Urothelium cell line (cell line): ENCODE measurements at regions not wholly inside any gene's neighbourhood (a gene's known extent, or its start where the extent isn't known, plus 50 kb on each side); places are given as distances from the start of the nearest gene placed in this dataset.
"Not testable (repeated sequence)": the region's sequence is repeated elsewhere in the genome, so short reads cannot be mapped to it uniquely, and the experiment has no call there.

ENCODE experiments used
- DNase-seq: peaks from one replicate; pipeline ENCODE4 v3.0.0; 2011; ENCODE audit warnings: low spot score, mixed read lengths
- FAIRE-seq: peaks from 2 replicates; lab custom pipeline; 2011; peaks lifted over from hg19 to GRCh38; lab: Jason Lieb, UNC

DNA sequence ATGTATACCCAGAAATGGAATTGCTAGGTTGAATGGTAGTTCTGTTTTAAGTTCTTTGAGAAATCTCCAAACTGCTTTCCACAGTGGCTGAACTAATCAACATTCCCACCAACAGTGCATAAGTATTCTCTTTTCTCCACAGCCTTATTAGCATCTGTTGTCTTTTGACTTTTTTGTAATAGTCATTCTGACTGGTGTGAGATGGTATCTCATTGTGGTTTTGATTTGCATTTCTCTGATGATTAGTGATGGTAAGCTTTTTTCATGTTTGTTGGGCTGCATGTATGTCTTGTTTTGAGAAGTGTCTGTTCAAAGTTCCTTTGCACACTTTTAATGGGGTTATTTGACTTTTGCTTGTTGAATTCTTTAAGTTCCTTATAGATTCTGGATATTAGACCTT lies 52.4 kb upstream of the EHHADH start:
- not testable (repeated sequence) for FAIRE-seq, DNase-seq

DNA sequence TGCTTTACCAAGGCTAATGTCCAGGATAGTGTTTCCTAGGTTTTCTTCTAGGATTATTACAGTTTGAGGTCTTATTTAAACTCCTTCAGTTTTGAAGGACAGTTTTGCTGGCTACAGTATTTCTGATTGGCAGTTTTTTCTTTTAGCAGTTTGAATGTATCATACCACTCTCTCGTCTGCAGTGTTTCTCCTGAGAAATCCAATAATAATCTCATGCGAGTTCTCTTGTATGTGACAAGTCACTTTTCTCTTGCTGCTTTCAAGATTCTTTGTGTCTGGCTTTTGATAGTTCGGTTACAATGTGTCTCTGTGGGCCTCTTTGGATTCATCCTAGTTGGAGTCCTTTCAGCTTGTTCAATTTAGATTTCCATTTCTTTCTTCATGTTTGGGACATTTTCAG lies 53.0 kb upstream of the EHHADH start:
- DNase-seq, result no peak
- FAIRE-seq, result no peak

DNA sequence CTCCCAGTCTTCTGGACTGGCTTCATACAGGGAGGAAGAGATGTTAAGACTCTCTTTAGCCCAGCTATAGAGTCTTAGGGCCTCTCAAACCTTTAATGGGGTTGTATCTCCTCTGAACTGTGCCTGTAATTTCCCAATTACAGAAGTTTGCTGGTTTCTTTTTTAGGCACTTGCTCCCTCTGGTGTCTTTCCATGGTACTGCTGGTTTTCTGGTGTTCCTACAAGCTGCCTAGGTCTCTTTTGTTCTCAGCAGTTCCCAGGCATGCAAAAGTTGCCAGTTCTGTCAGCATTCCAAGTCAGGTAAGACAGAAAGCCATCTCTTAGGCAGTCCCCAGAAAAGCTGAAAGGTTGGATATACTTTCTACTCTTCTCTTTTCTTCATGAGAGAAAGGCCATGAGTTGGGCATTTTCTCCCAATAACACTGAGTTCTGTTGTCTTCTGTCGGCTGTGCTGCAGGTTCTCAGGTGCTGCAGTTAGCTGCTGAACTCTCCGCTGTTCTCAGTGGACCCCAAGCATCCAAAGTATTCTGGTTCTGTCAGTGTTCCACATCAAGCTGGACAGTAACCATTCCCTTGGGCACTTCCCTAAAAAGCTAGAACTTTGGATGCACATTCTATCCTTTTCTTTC lies 54.4 kb upstream of the EHHADH start:
- no peak for FAIRE-seq
- peak; percentile 55 for DNase-seq

GRCh38 chr3:185309302-185309701 lies 53.6 kb upstream of the MAP3K13 start:
- DNase-seq (no peak), FAIRE-seq (no peak)

GRCh38 chr3:185309795-185310194 lies 53.1 kb upstream of the MAP3K13 start:
- DNase-seq (no peak), FAIRE-seq (no peak)

DNA sequence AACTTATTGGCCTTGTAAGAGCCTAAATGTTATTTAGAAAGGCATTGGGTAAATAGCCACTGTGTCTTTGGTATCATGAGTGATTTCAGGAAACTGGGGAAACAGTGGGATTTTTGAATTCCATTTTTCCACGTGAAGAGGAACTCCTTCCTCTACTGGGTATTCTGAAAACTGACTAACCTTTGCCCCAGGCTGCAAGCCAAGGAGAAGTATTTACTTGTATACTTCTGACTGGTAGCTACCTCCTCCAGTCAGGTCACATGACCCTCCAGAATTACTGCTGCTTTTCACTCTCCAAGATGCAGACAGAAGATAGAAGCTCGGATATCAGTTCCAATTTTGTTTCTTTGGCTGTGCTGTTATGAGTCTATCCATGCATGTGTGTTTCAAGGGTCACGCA lies 50.9 kb upstream of the MAP3K13 start:
- DNase-seq (no peak), FAIRE-seq (no peak)
